ENCODE measurements at regions not wholly inside any gene's neighbourhood (a gene's known extent, or its start where the extent isn't known, plus 50 kb on each side); places are given as distances from the start of the nearest gene placed in this dataset.

DNA sequence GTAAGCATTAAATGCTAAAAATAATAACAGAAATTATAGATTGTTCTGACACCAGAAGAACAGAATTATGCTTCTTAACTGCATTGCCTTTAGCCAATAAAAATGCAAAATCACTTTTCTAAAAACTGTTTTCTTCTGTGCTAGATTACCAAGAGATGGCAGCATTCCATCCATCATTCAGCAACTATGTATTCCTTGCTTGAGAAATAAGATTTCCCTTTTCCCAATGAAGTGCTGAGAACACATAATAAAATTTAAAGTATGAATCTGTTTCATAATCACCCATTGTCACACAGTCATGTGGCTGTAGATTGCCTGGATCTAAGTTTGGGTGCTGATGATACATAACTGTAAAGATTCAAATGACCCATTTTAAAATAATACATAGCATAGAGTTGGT, 504.2 kb downstream of the TDRD15 start:
- TF ChIP-seq TAF1 (IDR thresholded peaks at IDR 0.05; ENCODE audit: borderline replicate concordance, insufficient read depth, low read length) (no peak), POLR2AphosphoS5 (IDR thresholded peaks at IDR 0.05; ENCODE audit: low read depth, low read length) (no peak), SIN3A (IDR thresholded peaks at IDR 0.05; ENCODE audit: borderline replicate concordance, insufficient read depth, low read length) (no peak), FOXP2 (optimal IDR thresholded peaks at IDR 0.05; ENCODE audit: borderline replicate concordance, extremely low read depth, extremely low read length, insufficient read depth) (no peak)
- TF ChIP-seq, protein P1, sequence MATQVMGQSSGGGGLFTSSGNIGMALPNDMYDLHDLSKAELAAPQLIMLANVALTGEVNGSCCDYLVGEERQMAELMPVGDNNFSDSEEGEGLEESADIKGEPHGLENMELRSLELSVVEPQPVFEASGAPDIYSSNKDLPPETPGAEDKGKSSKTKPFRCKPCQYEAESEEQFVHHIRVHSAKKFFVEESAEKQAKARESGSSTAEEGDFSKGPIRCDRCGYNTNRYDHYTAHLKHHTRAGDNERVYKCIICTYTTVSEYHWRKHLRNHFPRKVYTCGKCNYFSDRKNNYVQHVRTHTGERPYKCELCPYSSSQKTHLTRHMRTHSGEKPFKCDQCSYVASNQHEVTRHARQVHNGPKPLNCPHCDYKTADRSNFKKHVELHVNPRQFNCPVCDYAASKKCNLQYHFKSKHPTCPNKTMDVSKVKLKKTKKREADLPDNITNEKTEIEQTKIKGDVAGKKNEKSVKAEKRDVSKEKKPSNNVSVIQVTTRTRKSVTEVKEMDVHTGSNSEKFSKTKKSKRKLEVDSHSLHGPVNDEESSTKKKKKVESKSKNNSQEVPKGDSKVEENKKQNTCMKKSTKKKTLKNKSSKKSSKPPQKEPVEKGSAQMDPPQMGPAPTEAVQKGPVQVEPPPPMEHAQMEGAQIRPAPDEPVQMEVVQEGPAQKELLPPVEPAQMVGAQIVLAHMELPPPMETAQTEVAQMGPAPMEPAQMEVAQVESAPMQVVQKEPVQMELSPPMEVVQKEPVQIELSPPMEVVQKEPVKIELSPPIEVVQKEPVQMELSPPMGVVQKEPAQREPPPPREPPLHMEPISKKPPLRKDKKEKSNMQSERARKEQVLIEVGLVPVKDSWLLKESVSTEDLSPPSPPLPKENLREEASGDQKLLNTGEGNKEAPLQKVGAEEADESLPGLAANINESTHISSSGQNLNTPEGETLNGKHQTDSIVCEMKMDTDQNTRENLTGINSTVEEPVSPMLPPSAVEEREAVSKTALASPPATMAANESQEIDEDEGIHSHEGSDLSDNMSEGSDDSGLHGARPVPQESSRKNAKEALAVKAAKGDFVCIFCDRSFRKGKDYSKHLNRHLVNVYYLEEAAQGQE (IDR thresholded peaks at IDR 0.05; ENCODE audit: insufficient read depth in 1 of 2, low read depth in 2 of 2, low read length in 2 of 2): no peak

All from PFSK-1 (cell line).